ENCODE measurements at regions not wholly inside any gene's neighbourhood (a gene's known extent, or its start where the extent isn't known, plus 50 kb on each side); places are given as distances from the start of the nearest gene placed in this dataset.

GRCh38 chr7:4603843-4604231 lies 78.3 kb upstream of the FOXK1 start:
- TF ChIP-seq CREB1 (IDR thresholded peaks at IDR 0.05; ENCODE audit: low read depth) (no peak), YY1 (IDR thresholded peaks at IDR 0.05; ENCODE audit: low read depth) (no peak), USF1 (IDR thresholded peaks at IDR 0.05) (no peak), EP300 (IDR thresholded peaks at IDR 0.05; ENCODE audit: borderline replicate concordance) (no peak), FOXM1 (IDR thresholded peaks at IDR 0.05; ENCODE audit: borderline replicate concordance, low read depth) (no peak), ZBTB7A (IDR thresholded peaks at IDR 0.05; ENCODE audit: low read depth) (no peak), TEAD4 (IDR thresholded peaks at IDR 0.05) (no peak), REST (IDR thresholded peaks at IDR 0.05; ENCODE audit: low read depth) (no peak), NFIC (IDR thresholded peaks at IDR 0.05) (no peak), TCF12 (IDR thresholded peaks at IDR 0.05; ENCODE audit: low read depth) (no peak), TAF1 (IDR thresholded peaks at IDR 0.05; ENCODE audit: low read depth) (no peak)

GRCh38 chr7:4604456-4604940 lies 77.6 kb upstream of the FOXK1 start:
- TF ChIP-seq TAF1 (IDR thresholded peaks at IDR 0.05; ENCODE audit: low read depth) (no peak), ZBTB7A (IDR thresholded peaks at IDR 0.05; ENCODE audit: low read depth) (no peak), CEBPB (IDR thresholded peaks at IDR 0.05) (no peak), CREB1 (IDR thresholded peaks at IDR 0.05; ENCODE audit: low read depth) (no peak), NFIC (IDR thresholded peaks at IDR 0.05) (no peak), TCF12 (IDR thresholded peaks at IDR 0.05; ENCODE audit: low read depth) (no peak), TEAD4 (IDR thresholded peaks at IDR 0.05) (no peak), RAD21 (IDR thresholded peaks at IDR 0.05; ENCODE audit: low read depth) (no peak), EGR1 (IDR thresholded peaks at IDR 0.05) (no peak), EP300 (IDR thresholded peaks at IDR 0.05; ENCODE audit: borderline replicate concordance) (no peak), MAX (IDR thresholded peaks at IDR 0.05) (no peak), YY1 (IDR thresholded peaks at IDR 0.05; ENCODE audit: low read depth) (no peak), USF1 (IDR thresholded peaks at IDR 0.05) (no peak)

GRCh38 chr7:4606797-4607196 lies 75.3 kb upstream of the FOXK1 start:
- TF ChIP-seq TEAD4 (IDR thresholded peaks at IDR 0.05) (no peak), EP300 (IDR thresholded peaks at IDR 0.05; ENCODE audit: borderline replicate concordance) (no peak), CEBPB (IDR thresholded peaks at IDR 0.05) (no peak), NFIC (IDR thresholded peaks at IDR 0.05) (no peak), REST (IDR thresholded peaks at IDR 0.05; ENCODE audit: low read depth) (no peak), YY1 (IDR thresholded peaks at IDR 0.05; ENCODE audit: low read depth) (no peak), TAF1 (IDR thresholded peaks at IDR 0.05; ENCODE audit: low read depth) (no peak), USF1 (IDR thresholded peaks at IDR 0.05) (no peak), FOXM1 (IDR thresholded peaks at IDR 0.05; ENCODE audit: borderline replicate concordance, low read depth) (no peak), RAD21 (IDR thresholded peaks at IDR 0.05; ENCODE audit: low read depth) (no peak)

GRCh38 chr7:4607311-4607729 lies 74.8 kb upstream of the FOXK1 start:
- TF ChIP-seq USF1 (IDR thresholded peaks at IDR 0.05) = no peak
- no peak for TF ChIP-seq FOXM1 (IDR thresholded peaks at IDR 0.05; ENCODE audit: borderline replicate concordance, low read depth)
- TF ChIP-seq RAD21 (IDR thresholded peaks at IDR 0.05; ENCODE audit: low read depth) = no peak
- no peak for TF ChIP-seq REST (IDR thresholded peaks at IDR 0.05; ENCODE audit: low read depth)
